Activated CD4-positive, CD25-positive, alpha-beta regulatory T cell treated with anti-CD3 and anti-CD28 coated beads, Interleukin-2, amount 50 U/mL, for 72 hours (primary cell): ENCODE measurements at regions not wholly inside any gene's neighbourhood (a gene's known extent, or its start where the extent isn't known, plus 50 kb on each side); places are given as distances from the start of the nearest gene placed in this dataset.

Source experiments
- DNase-seq: peaks from one replicate; pipeline ENCODE4 v3.0.0; 2021

DNA sequence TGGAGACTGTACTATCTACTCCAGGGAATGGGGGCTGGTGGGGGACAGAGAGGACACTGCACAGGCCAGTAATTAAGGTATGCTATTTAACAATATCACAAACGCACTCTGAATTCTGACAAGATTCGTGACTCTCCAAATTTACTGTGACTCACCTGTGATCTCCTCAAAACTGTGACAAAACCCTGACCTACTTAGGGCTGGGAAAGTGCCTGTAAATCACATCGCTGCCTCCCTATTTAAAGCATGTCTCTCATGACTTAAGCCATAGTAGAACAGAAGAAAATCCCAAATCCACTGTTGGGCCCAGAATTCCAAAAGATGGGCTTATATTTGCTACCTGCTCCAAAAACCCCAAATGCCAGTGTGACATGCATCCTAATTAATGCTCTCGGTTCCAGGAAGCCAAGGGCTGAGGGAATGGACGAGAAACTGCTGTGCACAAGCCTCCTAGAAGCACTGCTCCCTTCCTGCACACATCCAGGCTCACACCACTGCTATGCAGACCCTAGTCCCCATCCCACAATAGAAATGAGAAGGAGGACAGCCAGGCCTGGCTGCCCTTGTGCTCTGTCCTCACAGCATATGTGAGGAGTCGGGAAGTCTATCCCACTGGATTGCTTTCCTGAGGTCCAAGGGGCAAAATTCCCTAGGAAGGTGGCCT lies 187.7 kb upstream of the CHRNA7 start:
- no peak for DNase-seq

DNA sequence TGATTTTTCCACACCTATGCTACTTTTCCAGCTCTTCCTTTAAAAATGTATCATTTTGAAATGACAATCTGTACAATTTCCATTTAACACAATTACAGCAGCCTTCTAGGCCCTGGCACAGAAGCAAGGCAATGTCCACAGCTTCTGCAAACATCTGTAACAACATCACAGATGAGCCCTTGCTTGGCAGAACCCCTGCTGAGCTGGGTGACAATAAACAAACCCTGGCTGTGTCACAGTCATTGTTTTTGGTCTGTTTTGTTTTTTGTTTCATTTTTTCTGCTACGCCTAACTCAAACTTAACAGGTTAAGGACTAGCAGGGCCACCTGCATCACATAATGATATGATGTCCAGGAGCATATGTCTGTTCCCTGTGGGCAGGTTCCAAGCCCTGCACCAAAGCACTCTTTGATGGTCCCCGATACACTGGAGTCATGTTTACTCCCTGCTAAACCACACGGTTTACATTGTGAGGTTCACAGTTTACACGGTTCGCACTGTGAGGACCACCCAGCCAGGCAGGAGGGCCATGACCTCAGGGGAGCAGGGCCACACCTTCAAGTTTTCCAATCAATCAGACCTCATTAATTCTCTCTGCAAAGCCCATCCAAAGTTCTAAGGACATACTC lies 186.8 kb upstream of the CHRNA7 start:
- no peak for DNase-seq

DNA sequence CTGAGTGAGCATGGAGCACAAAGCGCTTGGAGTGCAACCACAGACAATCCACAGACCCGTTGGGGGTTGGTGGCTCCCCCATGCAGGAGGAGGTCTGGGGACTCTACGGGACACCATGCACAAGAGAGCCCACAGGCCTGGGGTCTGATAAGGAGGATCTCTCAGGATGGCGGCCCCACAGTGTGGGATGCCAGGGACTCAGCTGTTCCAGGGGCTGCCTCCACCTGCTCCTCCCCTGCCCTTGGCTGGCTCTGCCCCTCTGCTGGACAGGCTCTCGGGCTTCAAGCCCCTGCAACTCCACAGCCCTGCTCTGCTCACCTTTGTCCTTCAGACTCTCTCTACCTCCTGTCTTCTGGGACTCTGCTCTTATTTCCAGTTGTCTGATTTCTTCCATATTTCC lies 184.5 kb upstream of the CHRNA7 start:
- no peak for DNase-seq

DNA sequence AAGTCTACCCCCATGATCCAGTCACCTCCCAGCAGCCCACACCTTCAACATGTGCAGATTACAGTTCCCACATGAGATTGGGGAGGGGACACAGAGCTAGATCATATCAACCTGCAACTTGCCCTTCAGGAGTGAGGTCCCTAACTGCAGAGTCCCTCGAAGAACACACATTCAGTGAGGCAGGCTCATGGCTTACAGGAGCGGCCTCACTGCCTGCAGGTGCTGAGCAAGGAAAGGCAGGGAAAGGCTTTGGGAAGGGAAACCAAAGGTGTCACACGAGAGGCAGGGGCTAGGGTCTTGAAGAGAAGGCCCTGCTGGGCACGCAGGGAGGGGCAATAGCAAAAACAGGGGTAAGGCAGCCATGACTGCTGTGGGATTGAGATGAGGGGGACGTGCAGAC lies 182.4 kb upstream of the CHRNA7 start:
- DNase-seq = no peak

DNA sequence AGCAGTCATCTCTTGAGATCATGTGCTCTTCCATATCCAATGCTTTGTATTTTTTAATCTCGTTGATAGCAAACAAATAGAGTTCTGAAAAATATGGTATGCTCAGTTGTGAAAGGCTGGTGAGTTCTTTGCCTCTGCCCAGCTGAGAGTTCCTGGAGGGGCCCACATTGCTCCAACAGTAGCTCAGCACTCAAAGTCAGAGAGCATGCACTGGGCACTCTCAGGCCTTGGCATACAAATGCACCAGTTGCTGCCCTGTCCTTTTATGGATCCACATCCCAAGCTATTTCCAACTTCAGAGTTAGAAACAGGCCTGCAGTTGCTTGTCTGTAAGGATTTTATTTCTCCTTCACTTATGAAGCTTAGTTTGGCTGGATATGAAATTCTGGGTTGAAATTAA lies 181.7 kb upstream of the CHRNA7 start:
- no peak for DNase-seq

DNA sequence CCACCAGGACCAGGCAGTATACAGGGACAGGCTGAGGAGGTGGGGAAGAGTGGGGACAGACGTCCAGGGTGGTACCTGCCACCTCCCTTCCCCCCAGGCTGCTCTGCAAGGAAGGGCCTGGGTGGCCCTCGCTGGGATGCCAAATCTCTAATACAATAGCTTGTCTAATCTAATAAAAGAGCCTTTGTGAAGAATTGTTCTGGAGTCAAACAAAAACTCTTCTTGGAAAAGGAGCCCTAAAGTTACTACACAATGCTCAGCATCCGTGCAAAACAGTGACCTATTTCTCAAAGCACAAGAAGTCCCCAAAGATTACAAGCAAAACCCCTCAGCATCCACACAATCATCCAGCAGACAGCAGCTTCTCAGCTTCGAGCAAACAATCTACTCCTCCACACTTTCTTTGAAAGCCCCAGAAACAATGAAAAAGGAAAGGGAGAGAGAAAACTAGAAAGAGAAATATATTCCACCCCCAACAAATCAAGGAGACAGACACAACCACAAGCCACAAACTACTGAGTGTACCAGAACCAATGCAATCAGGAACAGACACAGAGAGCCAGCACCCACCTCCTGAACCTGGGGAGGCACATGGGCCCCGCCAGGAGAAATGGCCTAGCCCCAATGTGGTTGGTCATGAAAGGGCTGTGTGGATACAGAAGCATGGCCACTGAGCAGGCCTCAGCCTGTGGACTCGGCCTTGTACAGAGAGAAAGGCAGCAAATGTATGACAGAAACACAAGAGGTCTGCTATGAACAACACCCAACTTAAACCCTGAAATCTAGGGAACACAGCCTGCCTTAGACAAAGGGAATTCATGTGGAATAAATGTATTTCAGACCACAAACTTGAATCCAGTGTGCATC lies 177.1 kb upstream of the CHRNA7 start:
- no peak for DNase-seq

DNA sequence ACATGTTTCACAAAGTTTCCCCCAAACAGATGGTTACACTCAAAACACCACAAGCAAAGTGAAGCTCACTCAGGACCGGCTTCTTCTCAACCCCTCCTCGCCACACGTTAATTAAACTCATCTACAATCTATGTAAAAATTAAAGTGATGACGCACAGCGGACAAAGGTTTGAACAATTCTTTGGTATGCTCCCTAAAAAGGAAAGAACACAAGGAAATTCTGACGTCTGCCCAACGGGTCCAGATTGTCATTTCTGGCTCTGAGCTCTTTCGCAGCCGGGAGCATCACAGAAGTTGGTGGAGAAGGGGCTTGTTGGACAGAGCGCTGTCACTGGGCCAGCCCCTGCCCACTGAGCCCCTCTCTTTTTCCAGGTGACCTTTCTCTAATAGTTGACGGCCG lies 173.7 kb upstream of the CHRNA7 start:
- DNase-seq = no peak

DNA sequence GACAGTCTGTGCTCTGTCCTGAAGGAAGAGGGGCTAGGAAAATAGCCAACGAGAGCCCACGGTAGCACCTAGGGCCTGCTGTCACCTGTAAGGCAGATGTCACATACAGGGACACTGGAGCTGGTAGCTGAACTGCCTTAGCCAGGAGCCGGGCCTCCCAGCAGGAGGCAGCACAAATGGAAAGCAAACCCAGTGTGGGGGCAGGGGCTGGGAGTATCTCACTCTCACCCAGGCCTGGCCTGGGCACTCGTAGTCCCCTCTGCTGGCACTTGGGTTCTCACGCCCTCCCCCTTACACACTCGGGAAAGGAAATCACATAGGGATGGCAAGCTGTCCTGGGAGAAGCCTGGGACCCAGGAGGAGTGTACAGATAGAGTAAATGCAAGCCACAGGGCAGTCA lies 173.1 kb upstream of the CHRNA7 start:
- no peak for DNase-seq

DNA sequence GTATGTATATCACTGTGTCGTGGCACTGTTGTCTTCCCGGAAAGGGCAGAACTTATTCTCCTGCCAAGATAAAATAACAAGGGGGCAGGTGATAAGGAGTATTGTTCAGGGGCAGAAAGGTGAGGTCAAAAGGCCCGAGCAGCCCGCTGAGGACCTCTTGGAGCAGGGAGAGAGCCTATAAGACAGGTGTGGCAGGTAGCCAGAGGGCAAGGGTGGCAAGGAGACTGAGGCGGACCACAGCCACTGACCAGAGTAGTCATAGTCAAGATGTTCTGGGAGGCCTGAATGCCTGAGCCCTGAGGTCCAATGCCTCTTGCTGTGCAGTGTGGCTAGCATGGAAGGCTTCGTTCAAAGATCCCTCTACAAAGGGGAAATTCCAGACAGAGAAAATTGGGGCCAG lies 172.3 kb upstream of the CHRNA7 start:
- no peak for DNase-seq

DNA sequence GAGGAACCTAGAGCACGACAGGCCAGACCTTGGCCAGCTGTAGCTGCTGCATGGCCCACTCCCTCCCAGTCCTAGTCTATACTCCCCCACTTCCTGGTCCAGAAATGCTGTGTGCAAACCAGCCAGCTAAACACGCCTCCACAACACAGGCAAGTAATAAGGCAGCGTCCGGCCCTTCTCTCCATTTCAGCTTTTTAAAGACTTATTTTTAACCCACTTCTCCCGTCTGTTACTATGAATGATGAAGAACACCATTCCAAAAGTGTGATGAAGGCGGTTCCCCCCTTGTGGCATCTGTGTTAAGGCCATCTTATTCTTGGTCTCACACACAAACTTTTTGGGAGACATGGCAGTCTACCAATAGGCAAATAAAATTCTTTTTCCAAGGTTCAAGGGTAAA lies 164.1 kb upstream of the CHRNA7 start:
- DNase-seq = no peak

DNA sequence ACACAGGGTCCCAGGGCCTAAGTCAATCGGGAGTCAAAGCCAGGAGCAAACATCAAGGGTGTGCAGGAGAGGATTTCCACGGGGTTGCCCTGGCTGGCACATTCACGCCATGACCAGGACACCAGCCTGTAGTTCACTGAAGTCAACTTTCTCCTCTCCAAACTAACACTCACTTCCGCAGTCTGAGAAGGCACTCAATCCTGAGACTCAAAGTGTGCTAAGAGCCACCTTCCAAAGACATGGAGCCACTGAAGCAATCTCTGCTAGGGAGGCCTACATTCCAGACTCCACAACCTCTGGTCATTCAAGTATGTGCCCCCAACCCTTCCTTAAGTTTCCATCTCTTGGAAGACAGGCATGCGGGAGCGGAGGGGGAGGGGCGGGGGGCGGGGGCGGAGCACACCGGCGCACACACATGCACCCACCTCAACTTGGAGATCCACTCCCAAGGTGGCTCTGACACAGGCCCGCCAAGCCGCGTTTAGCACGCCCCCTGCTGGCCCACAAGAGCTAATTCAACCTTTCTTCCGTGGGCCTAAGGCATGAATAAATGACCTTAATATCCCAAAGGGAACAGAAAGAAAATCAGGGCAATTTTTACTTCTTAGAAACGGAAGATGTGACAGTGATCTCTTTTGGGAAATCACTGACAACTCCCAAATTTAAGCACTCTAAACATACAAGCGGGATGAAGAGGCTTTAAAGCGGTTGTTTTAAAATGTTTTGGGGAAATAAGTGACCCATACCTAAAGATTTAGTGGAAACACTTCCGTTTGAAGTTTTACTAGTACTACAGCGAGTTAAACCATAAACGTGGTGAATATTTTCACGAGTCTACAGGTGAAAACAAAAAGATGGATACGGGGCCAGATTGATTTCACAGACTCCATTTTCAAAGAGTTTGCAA lies 162.5 kb upstream of the CHRNA7 start:
- peak; percentile 65 for DNase-seq

DNA sequence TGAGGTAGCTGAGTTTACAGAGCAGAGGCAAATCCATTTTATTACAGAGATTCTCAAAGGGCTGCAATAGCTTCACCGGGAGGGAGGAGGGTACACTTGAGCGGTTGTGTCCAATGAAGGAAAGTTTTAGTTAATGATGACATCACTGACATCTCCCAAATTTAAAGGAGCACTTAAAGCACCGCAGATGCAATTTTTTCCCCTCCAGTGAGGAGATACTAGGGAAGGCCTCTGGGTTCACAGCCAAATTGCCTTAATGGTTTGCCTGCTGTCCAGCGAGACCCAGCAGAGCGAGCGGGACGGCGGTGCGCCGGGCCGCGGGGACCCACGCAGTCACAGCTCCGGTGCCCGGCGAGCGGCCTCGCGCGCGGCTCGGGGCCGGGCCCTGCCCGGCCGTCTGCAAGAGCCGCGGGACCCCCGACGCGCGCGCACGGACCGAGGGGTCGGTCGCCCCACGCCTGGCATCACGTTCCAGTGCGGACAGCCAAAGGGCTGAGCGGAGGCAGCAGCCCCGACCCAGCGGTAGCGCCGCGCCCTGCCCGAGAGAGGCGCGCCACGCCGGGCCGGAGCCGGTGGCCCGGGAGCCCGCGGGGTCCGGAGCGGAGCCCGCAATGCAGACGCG lies 160.5 kb upstream of the CHRNA7 start:
- no peak for DNase-seq

DNA sequence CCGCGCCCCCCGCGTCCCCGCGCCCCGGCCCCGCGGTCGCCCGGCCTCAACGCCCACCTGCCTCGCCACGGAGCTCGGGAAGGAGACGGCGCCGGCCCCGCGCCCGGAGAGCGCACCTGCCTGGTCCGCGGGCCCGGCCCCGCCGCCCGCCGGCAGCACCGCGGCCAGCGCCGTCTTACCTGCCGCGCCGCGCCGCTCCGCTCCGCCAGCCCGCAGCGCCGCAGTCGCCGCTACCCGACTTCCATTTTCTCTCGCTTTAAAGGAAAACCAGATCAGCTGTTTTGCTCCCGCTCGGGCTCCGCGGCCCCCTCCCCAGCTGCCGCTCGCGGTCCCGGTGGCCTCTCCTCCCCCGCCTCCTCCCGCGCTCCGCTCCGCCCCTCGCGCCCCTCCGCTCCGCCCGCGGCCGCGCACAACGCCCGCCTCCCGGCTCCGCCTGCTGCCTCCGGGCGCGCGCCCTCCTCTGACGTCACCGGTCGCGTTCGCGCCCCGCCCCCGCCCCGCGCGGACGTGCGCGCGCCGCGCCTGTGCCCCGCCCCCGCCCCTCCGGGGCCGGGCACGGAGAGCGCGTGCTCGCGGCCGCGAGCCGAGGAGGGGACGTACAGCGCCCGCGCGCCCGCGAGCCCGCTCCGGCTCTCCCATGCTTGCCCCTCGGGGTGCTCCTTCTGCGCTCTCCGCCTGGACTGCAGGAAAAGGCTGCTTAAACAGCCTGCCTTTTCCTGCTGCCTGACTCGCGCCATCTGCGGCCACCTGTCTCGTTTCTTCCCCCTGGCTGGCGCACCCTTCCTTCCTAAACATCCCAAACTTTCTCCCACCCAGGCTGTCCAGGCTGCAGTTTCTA lies 159.8 kb upstream of the CHRNA7 start, which contains the start of gene OTUD7A:
OTUD7A (minus strand) TSS at position 346 of the 838 bp plus-strand sequence.
- peak; percentile 86 for DNase-seq

DNA sequence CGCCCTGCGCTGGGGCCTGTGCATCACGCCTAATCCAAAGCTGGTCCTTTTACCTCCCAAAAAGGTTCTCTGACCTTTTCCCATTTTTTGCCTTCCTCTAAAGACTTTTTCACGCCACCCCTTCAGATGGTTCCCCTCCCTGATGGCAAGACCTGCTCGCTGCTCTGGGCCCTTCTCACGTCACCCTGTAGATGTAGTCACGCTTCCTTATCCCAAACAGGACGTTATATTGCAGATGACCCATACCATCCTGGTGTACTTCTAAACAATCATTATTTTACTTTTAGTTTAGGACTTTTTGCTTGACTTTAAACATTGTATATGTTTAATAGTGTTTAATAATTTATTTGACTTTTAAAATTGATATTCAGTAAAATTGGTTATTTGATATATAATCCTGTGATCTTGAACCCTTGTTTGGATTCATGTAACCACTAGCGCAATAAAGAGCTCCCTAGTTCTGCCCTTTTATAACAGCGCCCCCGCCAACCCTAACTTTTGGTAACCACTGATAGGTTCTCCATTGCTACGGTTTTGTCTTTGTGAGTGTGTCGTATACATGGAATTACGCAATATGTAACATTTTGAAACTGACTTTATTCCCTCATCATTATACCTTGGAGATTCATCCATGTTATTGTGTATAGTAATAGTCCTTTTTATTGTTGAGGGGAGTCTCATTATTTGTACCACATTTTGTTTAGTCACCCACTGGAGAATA lies 159.0 kb upstream of the CHRNA7 start:
- no peak for DNase-seq

DNA sequence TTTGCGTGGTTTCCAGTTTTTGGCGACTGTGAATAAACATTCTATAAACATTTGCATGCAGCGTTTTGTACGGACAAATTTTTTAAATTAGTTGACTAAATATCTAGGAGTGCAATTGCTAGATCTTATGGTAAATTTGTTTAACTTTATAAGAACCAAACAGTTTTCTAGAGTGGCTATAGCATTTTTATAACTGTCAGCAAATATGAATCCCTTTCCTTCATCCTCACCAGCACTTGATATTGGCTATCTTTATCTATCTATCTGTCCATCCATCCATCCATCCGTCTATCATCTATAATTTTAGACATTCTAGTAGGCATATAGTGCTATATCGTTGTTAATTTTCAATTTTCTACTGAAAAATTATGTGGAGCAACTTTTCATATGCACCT lies 158.4 kb upstream of the CHRNA7 start:
- no peak for DNase-seq

DNA sequence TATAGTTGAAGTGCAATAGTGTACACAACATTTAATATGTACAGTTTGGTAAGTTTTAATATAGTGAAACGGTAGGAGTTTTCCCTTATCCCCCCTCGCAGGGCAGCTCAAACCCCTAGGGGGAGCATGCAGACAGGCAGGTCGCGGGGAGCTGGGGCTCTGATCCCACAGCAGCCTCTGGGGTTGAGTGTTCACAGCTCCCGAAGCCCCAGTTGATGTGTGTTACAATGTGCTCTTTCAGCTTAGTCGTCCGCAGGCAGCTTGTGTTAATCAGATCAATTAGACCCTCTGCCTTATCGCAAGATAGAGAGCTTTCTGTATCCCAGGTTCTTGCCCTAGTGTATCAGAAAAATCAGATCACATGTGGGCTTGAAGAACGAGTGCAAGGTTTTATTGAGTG lies 143.1 kb upstream of the CHRNA7 start:
- DNase-seq = no peak

DNA sequence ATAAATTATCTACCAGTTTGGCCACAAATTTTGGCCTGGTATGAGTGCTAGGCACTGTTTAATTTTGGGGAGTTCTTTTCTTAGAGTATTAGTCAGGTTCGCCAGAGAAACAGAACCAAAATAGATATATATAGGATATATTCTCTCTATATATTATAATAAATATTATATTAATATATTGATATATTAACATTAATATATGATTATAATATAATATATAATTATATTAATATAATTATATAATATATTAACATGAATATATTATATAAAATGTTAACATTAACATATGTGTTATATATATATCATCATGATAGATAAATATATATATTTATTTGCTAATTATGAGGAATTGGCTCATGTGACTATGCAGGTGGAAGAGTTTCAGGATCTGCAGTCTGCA lies 137.8 kb upstream of the CHRNA7 start:
- no peak for DNase-seq

DNA sequence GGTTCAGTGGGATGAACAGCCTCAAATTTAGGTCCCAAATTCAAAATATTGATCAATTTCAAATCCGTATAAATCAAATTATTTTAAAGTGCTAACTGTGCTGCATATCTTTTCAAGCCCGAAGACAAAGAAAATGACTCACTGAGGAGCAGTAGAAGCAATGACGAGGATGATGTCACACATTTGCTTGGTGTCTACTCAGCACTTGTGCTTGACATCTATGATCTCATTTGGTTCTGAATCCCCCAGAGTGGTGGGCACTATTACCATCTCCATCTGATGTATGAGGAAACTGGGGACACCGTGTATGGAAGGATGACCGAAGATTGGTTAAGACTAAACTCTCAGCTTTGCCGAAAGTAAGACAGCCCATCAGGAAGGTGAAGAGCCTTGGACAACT lies 136.5 kb upstream of the CHRNA7 start:
- DNase-seq = no peak

DNA sequence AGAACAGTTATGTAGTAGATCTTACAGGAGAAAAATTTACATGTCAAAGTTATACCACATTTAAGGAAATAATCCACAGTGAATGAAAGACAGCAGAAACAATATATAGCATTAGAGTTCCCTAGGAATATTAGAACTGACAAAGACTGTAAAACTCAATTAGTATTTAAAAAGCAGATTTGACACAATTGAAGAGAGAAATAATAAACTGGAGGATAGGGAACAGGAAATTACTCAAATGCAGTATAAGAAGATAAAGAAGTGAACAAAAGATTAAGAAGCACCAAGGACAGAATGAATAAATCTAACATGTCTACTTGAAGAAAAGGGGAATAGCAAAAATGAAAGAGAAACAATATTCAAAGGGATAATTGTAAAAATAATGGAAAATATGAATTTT lies 132.6 kb upstream of the CHRNA7 start:
- DNase-seq = no peak

DNA sequence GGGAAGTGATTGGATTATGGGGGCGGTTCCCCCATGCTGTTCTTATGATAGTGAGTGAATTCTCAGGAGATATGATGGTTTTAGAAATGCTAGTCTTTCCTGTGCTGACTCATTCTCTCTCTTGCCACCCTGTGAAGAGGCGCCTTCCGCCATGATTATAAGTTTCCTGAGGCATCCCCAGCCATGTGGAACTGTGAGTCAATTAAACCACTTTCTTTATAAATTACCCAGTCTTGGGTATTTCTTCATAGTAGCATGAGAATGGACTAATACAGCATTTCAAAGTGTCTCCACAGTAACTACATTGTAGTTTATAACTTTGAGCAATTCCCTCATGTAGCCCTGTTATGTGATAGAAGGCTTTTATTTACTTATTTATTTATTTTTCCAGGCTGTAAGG lies 128.8 kb upstream of the CHRNA7 start:
- no peak for DNase-seq

DNA sequence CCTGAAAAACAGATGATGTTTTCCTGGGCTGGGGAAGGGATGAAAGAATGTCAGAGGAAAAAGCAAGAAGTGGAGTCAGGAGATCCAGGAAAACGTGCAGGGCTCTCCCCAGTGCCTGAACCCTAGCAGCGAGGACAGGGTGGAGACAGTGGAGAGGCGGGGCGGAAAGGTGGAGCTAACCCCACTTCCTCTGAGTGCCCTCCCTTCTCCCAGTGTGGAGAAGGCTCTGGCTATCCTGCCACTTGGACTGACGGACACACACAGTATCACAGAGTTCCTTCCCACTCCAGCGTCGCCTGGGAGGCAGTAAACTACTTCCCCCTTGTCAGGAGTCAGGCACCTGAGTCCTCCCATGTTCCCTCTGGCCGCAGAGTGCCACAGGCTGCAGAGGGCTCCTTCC lies 125.3 kb upstream of the CHRNA7 start:
- DNase-seq = no peak
